ENCODE measurements at regions not wholly inside any gene's neighbourhood (a gene's known extent, or its start where the extent isn't known, plus 50 kb on each side); places are given as distances from the start of the nearest gene placed in this dataset.

- TF ChIP-seq POLR2A (IDR thresholded peaks at IDR 0.05) (no peak), POLR2AphosphoS5 (IDR thresholded peaks at IDR 0.05) (no peak)
- TF ChIP-seq, protein P1, sequence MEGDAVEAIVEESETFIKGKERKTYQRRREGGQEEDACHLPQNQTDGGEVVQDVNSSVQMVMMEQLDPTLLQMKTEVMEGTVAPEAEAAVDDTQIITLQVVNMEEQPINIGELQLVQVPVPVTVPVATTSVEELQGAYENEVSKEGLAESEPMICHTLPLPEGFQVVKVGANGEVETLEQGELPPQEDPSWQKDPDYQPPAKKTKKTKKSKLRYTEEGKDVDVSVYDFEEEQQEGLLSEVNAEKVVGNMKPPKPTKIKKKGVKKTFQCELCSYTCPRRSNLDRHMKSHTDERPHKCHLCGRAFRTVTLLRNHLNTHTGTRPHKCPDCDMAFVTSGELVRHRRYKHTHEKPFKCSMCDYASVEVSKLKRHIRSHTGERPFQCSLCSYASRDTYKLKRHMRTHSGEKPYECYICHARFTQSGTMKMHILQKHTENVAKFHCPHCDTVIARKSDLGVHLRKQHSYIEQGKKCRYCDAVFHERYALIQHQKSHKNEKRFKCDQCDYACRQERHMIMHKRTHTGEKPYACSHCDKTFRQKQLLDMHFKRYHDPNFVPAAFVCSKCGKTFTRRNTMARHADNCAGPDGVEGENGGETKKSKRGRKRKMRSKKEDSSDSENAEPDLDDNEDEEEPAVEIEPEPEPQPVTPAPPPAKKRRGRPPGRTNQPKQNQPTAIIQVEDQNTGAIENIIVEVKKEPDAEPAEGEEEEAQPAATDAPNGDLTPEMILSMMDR (IDR thresholded peaks at IDR 0.05): no peak
These were observed 682.7 kb upstream of the AADAT start for GRCh38 chr4:170772429-170772828.

Data from breast epithelium (tissue), 3 donors.